ENCODE measurements at regions not wholly inside any gene's neighbourhood (a gene's known extent, or its start where the extent isn't known, plus 50 kb on each side); places are given as distances from the start of the nearest gene placed in this dataset.

DNA sequence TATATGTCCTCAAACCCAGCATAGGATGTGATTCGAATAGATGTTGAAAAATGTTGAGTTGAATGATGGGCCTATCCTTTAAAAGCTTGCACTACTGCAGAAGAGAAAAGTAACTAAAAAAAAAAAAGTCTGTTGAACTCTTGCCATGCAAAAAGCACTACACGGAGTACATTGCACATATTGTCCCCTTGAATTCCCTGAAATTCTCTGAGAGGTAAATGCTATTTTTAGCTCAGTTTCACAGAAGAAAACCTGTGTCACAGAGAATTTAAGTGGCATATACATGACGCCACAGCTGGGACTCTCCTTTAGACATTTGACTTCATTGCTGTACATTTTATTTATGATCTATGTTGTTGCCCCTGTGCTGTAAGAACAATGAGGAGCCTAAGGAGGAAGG is 583.8 kb downstream of the SOX6 start:
- intact Hi-C loops (cut with micrococcal nuclease; ENCODE audit: unreplicated experiment) (no loop called here), in situ Hi-C loops (cut with HindIII; ENCODE audit: low pct_unique_long_range_greater_than_20kb, low sequenced_read_pairs) (no loop called here)
- BruUV-seq (replicated peaks): no TSS peak
- POLR2A ChIA-PET: no interaction called here
- Histone ChIP-seq H3K4me3 (ENCODE audit: low read depth in 2 of 2, low read length in 2 of 2) (no peak overlapping the region), H3K27me3 (ENCODE audit: control insufficient read depth, insufficient read depth, low read length) (peaks cover 2% of the 10 kb centered on the region), H3K27ac (ENCODE audit: low read length) (no peak overlapping the region), H3K4me1 (ENCODE audit: control insufficient read depth, insufficient read depth, low read length) (no peaks in the 10 kb centered on the region), H3K36me3 (ENCODE audit: control insufficient read depth, insufficient read depth, low read length) (no peaks in the 10 kb centered on the region), H3K9me3 (ENCODE audit: control insufficient read depth, insufficient read depth, low read depth, low read length) (no peaks in the 10 kb centered on the region)
- ATAC-seq (no peak), DNase-seq (ENCODE audit: low read depth, low spot score) (no peak)
- TF ChIP-seq TCF7L2 (IDR thresholded peaks at IDR 0.05; ENCODE audit: low read depth, low read length) (no peak), SIN3A (IDR thresholded peaks at IDR 0.05; ENCODE audit: borderline replicate concordance, insufficient read depth, low read depth, low read length) (no peak)
- TF ChIP-seq, protein P1, sequence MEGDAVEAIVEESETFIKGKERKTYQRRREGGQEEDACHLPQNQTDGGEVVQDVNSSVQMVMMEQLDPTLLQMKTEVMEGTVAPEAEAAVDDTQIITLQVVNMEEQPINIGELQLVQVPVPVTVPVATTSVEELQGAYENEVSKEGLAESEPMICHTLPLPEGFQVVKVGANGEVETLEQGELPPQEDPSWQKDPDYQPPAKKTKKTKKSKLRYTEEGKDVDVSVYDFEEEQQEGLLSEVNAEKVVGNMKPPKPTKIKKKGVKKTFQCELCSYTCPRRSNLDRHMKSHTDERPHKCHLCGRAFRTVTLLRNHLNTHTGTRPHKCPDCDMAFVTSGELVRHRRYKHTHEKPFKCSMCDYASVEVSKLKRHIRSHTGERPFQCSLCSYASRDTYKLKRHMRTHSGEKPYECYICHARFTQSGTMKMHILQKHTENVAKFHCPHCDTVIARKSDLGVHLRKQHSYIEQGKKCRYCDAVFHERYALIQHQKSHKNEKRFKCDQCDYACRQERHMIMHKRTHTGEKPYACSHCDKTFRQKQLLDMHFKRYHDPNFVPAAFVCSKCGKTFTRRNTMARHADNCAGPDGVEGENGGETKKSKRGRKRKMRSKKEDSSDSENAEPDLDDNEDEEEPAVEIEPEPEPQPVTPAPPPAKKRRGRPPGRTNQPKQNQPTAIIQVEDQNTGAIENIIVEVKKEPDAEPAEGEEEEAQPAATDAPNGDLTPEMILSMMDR (IDR thresholded peaks at IDR 0.05): no peak
- TF ChIP-seq, protein P2, sequence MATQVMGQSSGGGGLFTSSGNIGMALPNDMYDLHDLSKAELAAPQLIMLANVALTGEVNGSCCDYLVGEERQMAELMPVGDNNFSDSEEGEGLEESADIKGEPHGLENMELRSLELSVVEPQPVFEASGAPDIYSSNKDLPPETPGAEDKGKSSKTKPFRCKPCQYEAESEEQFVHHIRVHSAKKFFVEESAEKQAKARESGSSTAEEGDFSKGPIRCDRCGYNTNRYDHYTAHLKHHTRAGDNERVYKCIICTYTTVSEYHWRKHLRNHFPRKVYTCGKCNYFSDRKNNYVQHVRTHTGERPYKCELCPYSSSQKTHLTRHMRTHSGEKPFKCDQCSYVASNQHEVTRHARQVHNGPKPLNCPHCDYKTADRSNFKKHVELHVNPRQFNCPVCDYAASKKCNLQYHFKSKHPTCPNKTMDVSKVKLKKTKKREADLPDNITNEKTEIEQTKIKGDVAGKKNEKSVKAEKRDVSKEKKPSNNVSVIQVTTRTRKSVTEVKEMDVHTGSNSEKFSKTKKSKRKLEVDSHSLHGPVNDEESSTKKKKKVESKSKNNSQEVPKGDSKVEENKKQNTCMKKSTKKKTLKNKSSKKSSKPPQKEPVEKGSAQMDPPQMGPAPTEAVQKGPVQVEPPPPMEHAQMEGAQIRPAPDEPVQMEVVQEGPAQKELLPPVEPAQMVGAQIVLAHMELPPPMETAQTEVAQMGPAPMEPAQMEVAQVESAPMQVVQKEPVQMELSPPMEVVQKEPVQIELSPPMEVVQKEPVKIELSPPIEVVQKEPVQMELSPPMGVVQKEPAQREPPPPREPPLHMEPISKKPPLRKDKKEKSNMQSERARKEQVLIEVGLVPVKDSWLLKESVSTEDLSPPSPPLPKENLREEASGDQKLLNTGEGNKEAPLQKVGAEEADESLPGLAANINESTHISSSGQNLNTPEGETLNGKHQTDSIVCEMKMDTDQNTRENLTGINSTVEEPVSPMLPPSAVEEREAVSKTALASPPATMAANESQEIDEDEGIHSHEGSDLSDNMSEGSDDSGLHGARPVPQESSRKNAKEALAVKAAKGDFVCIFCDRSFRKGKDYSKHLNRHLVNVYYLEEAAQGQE (IDR thresholded peaks at IDR 0.05; ENCODE audit: insufficient read depth in 1 of 2, low read depth in 2 of 2, low read length in 1 of 2): no peak
- CTCF ChIA-PET: no interaction called here

DNA sequence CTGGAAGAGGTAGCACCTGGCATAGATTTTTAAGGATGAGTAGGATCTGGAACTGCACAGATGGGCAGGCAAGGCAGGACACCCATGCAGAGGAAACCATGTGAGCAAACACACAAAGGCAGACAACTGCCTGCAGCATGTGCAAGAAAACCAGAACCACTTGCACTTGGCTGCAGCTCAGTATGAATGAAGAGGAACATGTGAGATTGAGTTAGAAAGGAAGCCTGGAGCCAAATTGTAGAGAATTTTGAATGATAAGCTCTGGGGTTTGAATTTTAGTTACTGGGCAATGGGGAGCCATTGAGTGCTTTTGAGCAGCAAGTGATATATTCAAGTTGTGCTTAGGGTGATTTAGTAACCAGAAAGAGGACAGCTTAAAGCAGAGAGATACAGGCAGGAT is 583.4 kb downstream of the SOX6 start:
- CTCF ChIA-PET: no interaction called here

More for the DNA sequence above, 583.4 kb downstream of the SOX6 start:
- H3K27ac ChIP-seq (ENCODE audit: low read length): no peak overlapping the region
- H3K9me3 ChIP-seq (ENCODE audit: control insufficient read depth, insufficient read depth, low read depth, low read length): no peaks in the 10 kb centered on the region
- ATAC-seq (no peak), DNase-seq (ENCODE audit: low read depth, low spot score) (no peak)
- no peaks in the 10 kb centered on the region for H3K4me1 ChIP-seq (ENCODE audit: control insufficient read depth, insufficient read depth, low read length)
- POLR2A ChIA-PET: no interaction called here
- in situ Hi-C loops (cut with HindIII; ENCODE audit: low pct_unique_long_range_greater_than_20kb, low sequenced_read_pairs): no loop called here
- intact Hi-C loops (cut with micrococcal nuclease; ENCODE audit: unreplicated experiment): no loop called here
- peaks cover 2% of the 10 kb centered on the region for H3K27me3 ChIP-seq (ENCODE audit: control insufficient read depth, insufficient read depth, low read length)
- TF ChIP-seq, protein P1 (IDR thresholded peaks at IDR 0.05): no peak
- TF ChIP-seq TCF7L2 (IDR thresholded peaks at IDR 0.05; ENCODE audit: low read depth, low read length): no peak
- TF ChIP-seq, protein P2 (IDR thresholded peaks at IDR 0.05; ENCODE audit: insufficient read depth in 1 of 2, low read depth in 2 of 2, low read length in 1 of 2): no peak
- no peak for TF ChIP-seq SIN3A (IDR thresholded peaks at IDR 0.05; ENCODE audit: borderline replicate concordance, insufficient read depth, low read depth, low read length)
- TF ChIP-seq POLR2AphosphoS5 (IDR thresholded peaks at IDR 0.05; ENCODE audit: low read depth, low read length): no peak
- no peak overlapping the region for H3K4me3 ChIP-seq (ENCODE audit: low read depth in 2 of 2, low read length in 2 of 2)
- no peaks in the 10 kb centered on the region for H3K36me3 ChIP-seq (ENCODE audit: control insufficient read depth, insufficient read depth, low read length)
- BruUV-seq (replicated peaks): no TSS peak

Measured in Panc1 (cell line).